Inflammatory macrophage treated with lipopolysaccharide for 1 hour (primary cell): ENCODE measurements at regions not wholly inside any gene's neighbourhood (a gene's known extent, or its start where the extent isn't known, plus 50 kb on each side); places are given as distances from the start of the nearest gene placed in this dataset.

ENCODE experiments used
- DNase-seq, 2 donors: peaks; one replicate each; pipeline ENCODE4 v3.0.0-alpha.2; 2020 to 2022

- DNase-seq = no peak
Measured at GRCh38 chr5:121681229-121681855, 170.3 kb upstream of the FTMT start.

GRCh38 chr5:121688126-121688525, 163.6 kb upstream of the FTMT start:
- DNase-seq = no peak

- DNase-seq = no peak
Measured at GRCh38 chr5:121688781-121689180, 162.9 kb upstream of the FTMT start.

GRCh38 chr5:121691478-121691877, 160.2 kb upstream of the FTMT start:
- DNase-seq = no peak

GRCh38 chr5:121692158-121692557, 159.5 kb upstream of the FTMT start:
- no peak for DNase-seq

- DNase-seq = no peak
Measured at GRCh38 chr5:121693864-121694263, 157.8 kb upstream of the FTMT start.

- DNase-seq = no peak
Measured at GRCh38 chr5:121695307-121695706, 156.4 kb upstream of the FTMT start.

- DNase-seq = no peak
Measured at GRCh38 chr5:121698690-121699089, 153.0 kb upstream of the FTMT start.

GRCh38 chr5:121701731-121702130, 150.0 kb upstream of the FTMT start:
- no peak for DNase-seq

- no peak for DNase-seq
Measured at GRCh38 chr5:121702682-121703081, 149.0 kb upstream of the FTMT start.

GRCh38 chr5:121704291-121704690, 147.4 kb upstream of the FTMT start:
- DNase-seq = no peak

GRCh38 chr5:121706686-121707085, 145.0 kb upstream of the FTMT start:
- DNase-seq = no peak

- no peak for DNase-seq
Measured at GRCh38 chr5:121707178-121707577, 144.5 kb upstream of the FTMT start.

- DNase-seq = no peak
Measured at GRCh38 chr5:121711416-121711815, 140.3 kb upstream of the FTMT start.

GRCh38 chr5:121719255-121719654, 132.4 kb upstream of the FTMT start:
- no peak for DNase-seq

GRCh38 chr5:121725450-121725849, 126.2 kb upstream of the FTMT start:
- DNase-seq = no peak

GRCh38 chr5:121726991-121727390, 124.7 kb upstream of the FTMT start:
- no peak for DNase-seq

GRCh38 chr5:121731377-121731776, 120.3 kb upstream of the FTMT start:
- DNase-seq = no peak

GRCh38 chr5:121735618-121736017, 116.1 kb upstream of the FTMT start:
- DNase-seq = no peak

- DNase-seq = no peak
Measured at GRCh38 chr5:121737120-121737519, 114.6 kb upstream of the FTMT start.

GRCh38 chr5:121741156-121741555, 110.5 kb upstream of the FTMT start:
- DNase-seq = no peak

GRCh38 chr5:121744577-121744976, 107.1 kb upstream of the FTMT start:
- DNase-seq = no peak

- DNase-seq = no peak
Measured at GRCh38 chr5:121745407-121745806, 106.3 kb upstream of the FTMT start.

- no peak for DNase-seq
Measured at GRCh38 chr5:121746763-121747162, 104.9 kb upstream of the FTMT start.

GRCh38 chr5:121748686-121749085, 103.0 kb upstream of the FTMT start:
- DNase-seq = no peak

- no peak for DNase-seq
Measured at GRCh38 chr5:121752149-121752548, 99.5 kb upstream of the FTMT start.
